ENCODE measurements at regions not wholly inside any gene's neighbourhood (a gene's known extent, or its start where the extent isn't known, plus 50 kb on each side); places are given as distances from the start of the nearest gene placed in this dataset.

DNA sequence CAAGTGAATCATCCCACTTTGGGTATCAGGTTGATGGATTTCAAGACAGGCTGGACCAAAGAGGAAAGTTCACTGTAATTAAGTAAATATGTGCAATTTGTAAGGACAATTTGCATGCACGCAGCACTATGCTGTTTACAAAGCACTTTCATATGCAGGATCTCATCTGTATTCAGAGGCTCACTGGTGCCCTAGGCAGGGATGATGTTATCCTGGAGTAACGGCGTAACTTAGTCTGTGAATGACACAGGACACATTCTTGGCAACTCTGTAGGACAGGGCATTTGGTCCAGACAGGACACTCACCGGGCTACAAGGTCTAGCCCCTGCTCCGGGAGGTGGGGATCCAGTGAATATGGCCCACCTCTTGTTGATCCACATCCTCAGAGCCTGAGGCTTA lies 365.4 kb upstream of the DUSP10 start:
- DNase-seq (ENCODE audit: low read depth, low spot score): no peak

GRCh38 chr1:222106377-222106776 lies 364.5 kb upstream of the DUSP10 start:
- DNase-seq (ENCODE audit: low read depth, low spot score): no peak

GRCh38 chr1:222105861-222106260 lies 364.0 kb upstream of the DUSP10 start:
- DNase-seq (ENCODE audit: low read depth, low spot score): no peak

GRCh38 chr1:222105393-222105737 lies 363.5 kb upstream of the DUSP10 start:
- no peak for DNase-seq (ENCODE audit: low read depth, low spot score)

DNA sequence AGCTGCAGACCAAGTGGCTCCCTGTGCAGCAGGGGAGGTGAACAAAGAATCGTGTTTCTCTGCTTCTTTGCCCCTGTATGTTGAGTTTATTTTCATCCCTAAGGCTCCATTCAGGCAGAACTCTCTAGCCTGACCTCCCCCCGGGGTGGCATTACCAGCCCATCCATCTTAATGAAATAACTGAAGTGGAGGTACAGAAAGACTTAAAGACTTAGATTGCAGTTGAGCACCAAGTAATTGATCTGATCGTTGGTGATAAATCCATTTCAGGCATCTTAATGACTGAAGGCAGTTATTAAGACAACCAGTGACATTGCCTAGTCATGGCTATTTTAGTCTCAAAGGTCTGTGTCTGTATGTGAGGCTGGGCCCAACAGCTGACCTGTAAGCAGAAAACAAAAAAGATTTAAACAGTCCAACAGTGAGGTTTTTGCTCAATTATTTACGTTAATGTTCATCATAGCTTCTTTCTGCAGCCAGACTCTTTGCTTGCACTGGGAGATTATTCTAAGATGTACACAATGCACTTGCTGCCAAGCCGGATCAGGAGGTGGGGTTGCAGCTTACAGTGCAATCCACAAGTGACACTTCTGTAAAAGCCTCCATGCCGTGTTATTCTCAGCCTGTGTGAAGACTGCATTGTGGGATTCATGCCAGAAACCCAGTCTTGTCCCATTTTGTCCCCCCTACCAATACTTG lies 363.0 kb upstream of the DUSP10 start:
- DNase-seq (ENCODE audit: low read depth, low spot score): no peak

- DNase-seq (ENCODE audit: low read depth, low spot score): no peak
These were observed 362.2 kb upstream of the DUSP10 start for GRCh38 chr1:222104097-222104496.

DNA sequence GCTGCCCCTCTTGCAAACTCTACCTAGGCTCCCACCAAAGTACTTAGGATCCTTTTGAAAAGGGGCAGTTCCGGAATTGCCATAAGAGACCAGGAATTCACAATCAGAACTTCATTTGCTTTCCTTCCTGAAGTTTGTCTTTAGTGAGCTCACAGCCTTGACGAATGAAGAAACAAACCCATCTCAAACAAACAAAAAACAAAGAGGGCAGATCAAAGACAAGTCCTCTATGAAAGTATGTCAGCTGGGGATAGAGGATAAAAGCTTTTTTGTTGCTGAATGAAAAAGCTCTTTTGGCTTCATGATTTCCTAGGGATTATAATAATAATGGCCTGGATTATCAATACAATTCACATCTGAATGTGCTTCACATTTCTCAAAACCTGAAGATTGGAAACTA lies 357.9 kb upstream of the DUSP10 start:
- DNase-seq (ENCODE audit: low read depth, low spot score): no peak

GRCh38 chr1:222098404-222098803 lies 356.5 kb upstream of the DUSP10 start:
- DNase-seq (ENCODE audit: low read depth, low spot score): no peak

GRCh38 chr1:222097588-222097987 lies 355.7 kb upstream of the DUSP10 start:
- DNase-seq (ENCODE audit: low read depth, low spot score): no peak

- DNase-seq (ENCODE audit: low read depth, low spot score): no peak
These were observed 355.0 kb upstream of the DUSP10 start for GRCh38 chr1:222096883-222097282.

DNA sequence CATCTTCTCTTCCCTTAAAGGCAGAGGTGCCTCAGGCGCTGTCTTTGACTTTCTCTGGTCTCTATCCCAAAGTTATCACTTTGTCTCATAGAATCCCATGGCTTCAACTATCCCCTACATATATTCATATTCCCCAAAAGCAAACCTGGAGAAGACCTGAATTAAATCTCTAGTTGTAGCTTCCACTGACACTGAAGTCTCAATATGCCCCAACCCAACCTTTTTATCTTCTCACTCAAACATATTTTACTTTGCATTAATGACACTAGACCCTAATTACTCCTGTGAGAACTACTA lies 354.5 kb upstream of the DUSP10 start:
- DNase-seq (ENCODE audit: low read depth, low spot score): no peak

GRCh38 chr1:222095606-222096475 lies 354.0 kb upstream of the DUSP10 start:
- DNase-seq (ENCODE audit: low read depth, low spot score): no peak

- DNase-seq (ENCODE audit: low read depth, low spot score): no peak
These were observed 351.6 kb upstream of the DUSP10 start for GRCh38 chr1:222093518-222093917.

GRCh38 chr1:222090103-222090502 lies 348.2 kb upstream of the DUSP10 start:
- no peak for DNase-seq (ENCODE audit: low read depth, low spot score)

DNA sequence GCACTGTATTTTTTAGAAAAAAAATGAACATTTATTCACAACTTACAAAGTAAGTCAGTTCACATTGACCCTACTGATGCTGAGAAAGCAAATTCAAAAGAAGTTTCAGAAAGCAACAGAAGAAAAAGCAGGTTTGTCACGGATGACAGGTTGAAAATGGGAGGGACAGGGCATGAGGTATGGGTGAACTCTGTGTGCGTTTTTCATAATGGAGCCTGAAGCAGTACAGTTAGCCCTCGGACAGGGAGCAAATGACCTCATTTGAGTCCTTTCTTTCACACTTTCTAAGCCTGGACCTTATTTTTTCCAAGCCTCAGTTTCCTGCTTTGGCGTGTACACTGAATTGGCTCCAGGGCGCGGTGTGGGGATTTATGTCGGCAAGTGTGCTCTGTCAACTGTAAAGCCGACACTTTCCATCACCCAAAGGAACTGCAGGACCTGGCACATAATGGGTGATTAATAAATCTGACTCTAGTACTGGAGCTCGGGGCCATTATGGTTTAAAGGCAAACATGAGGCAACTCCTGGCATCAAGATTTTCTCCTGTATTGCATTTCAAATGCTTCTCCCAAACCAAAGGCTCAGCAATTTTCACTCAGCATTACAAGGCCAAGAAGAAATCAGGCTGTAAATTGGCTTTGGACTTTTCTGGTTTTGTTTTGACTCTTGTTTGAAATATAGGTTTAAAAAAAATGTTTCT lies 345.5 kb upstream of the DUSP10 start:
- DNase-seq (ENCODE audit: low read depth, low spot score): no peak

GRCh38 chr1:222084996-222085395 lies 343.1 kb upstream of the DUSP10 start:
- DNase-seq (ENCODE audit: low read depth, low spot score): no peak

- no peak for DNase-seq (ENCODE audit: low read depth, low spot score)
These were observed 342.2 kb upstream of the DUSP10 start for GRCh38 chr1:222084048-222084447.

GRCh38 chr1:222081859-222082258 lies 340.0 kb upstream of the DUSP10 start:
- no peak for DNase-seq (ENCODE audit: low read depth, low spot score)

DNA sequence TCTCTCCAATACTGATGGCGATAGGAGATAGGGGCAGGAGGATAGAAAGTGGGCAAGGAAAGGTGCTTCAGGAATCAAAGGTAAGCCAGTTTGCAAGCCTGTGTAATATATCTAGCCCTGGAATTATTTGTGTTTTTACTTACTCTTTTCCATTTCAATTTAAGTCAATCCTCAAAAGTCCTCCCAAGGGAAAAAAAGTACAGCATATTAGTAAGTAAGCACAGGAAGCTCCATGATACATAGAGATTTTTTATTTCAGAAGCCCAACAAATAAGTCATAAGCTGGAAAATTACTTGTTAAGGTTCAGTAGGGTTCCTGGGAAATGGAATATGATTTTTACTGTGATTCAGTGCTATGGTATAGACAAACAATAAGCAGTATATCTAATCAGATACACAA lies 337.7 kb upstream of the DUSP10 start:
- no peak for DNase-seq (ENCODE audit: low read depth, low spot score)

DNA sequence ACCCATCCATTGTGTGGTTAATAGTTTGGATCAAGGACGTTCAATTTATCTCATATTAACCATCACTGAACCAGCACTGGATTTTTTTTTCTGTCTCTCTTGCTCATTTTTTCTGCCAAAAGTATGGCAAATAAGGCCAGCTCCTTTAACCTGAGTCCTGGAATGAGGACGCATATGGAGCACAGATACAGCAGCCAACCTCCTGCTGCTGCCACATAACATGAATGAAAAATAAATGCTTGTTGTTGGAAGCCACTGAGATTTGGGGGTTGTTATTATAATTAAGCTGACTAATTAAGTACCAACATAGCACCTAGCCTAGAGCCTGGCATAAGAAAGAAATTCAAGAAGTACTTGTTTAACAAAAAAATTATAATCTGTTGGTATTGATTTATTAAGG lies 335.3 kb upstream of the DUSP10 start:
- no peak for DNase-seq (ENCODE audit: low read depth, low spot score)

GRCh38 chr1:222074317-222074716 lies 332.4 kb upstream of the DUSP10 start:
- DNase-seq (ENCODE audit: low read depth, low spot score): no peak

DNA sequence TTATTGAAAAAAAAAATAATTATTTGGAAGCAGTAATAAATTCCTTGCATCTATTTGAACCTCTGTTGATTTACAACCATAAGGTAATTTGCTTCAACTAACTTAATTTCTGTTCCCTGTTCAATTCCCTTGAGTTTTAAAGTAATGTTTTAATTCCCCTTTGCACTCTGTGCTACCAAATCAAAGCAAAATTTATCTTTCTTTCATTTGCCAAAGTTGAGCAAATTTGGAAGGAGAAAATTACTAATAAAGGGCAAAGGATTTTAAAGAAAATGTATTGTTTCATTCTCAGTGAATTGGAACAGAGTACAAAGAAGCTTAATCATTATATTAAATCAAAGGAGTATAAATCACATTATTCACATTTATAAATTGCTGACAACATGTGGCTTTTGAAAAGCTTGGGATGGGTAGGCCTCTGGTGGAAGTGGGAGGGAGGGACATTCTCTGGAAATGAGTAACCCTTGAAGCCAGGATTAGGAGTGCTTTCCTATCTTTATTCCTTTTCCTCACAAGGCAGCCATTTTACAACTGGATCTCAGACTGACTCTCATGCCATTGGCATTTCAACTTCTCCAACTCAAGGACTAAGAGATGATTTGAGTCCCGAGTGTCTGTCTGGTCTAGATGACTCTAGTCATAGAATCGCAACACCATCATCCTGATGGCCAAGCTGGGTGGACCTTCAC lies 331.6 kb upstream of the DUSP10 start:
- DNase-seq (ENCODE audit: low read depth, low spot score): no peak
